IPS DF 4.7 (cell line): ENCODE measurements at regions not wholly inside any gene's neighbourhood (a gene's known extent, or its start where the extent isn't known, plus 50 kb on each side); places are given as distances from the start of the nearest gene placed in this dataset.

Source experiments
- DNase-seq: peaks from one replicate; pipeline ENCODE4 v3.0.0-alpha.2; 2013; ENCODE audit warnings: low spot score; ENCODE audit errors: extremely low read depth

- peak; percentile 64 for DNase-seq
Observed at GRCh38 chr21:15367061-15367626, 302.3 kb upstream of the NRIP1 start.

- DNase-seq: no peak
Observed at GRCh38 chr21:15370462-15370975, 305.7 kb upstream of the NRIP1 start.

GRCh38 chr21:15373941-15374340 is 309.1 kb upstream of the NRIP1 start:
- no peak for DNase-seq

- DNase-seq: no peak
Observed at GRCh38 chr21:15379776-15380175, 315.0 kb upstream of the NRIP1 start.

- no peak for DNase-seq
Observed at GRCh38 chr21:15383588-15383987, 318.8 kb upstream of the NRIP1 start.

GRCh38 chr21:15390049-15390448 is 325.2 kb upstream of the NRIP1 start:
- DNase-seq: no peak

- no peak for DNase-seq
Observed at GRCh38 chr21:15397258-15397657, 332.5 kb upstream of the NRIP1 start.

- DNase-seq: no peak
Observed at GRCh38 chr21:15400905-15401304, 328.9 kb upstream of the USP25 start.

GRCh38 chr21:15401331-15401730 is 328.5 kb upstream of the USP25 start:
- no peak for DNase-seq

- DNase-seq: no peak
Observed at GRCh38 chr21:15405214-15405613, 324.6 kb upstream of the USP25 start.

GRCh38 chr21:15406791-15407190 is 323.0 kb upstream of the USP25 start:
- DNase-seq: no peak

- DNase-seq: no peak
Observed at GRCh38 chr21:15407585-15407984, 322.2 kb upstream of the USP25 start.

GRCh38 chr21:15408089-15408488 is 321.7 kb upstream of the USP25 start:
- no peak for DNase-seq

GRCh38 chr21:15409031-15409430 is 320.8 kb upstream of the USP25 start:
- DNase-seq: no peak

GRCh38 chr21:15410853-15411252 is 318.9 kb upstream of the USP25 start:
- no peak for DNase-seq

GRCh38 chr21:15414057-15414456 is 315.7 kb upstream of the USP25 start:
- no peak for DNase-seq

GRCh38 chr21:15415541-15416261 is 314.1 kb upstream of the USP25 start:
- no peak for DNase-seq

GRCh38 chr21:15421441-15421881 is 308.3 kb upstream of the USP25 start:
- DNase-seq: no peak

- DNase-seq: no peak
Observed at GRCh38 chr21:15421947-15422346, 307.8 kb upstream of the USP25 start.

GRCh38 chr21:15422783-15423182 is 307.0 kb upstream of the USP25 start:
- DNase-seq: no peak

GRCh38 chr21:15423676-15424445 is 305.9 kb upstream of the USP25 start:
- DNase-seq: peak; percentile 30

GRCh38 chr21:15425049-15425448 is 304.7 kb upstream of the USP25 start:
- DNase-seq: no peak
